GM23248 (cell line): ENCODE measurements at regions not wholly inside any gene's neighbourhood (a gene's known extent, or its start where the extent isn't known, plus 50 kb on each side); places are given as distances from the start of the nearest gene placed in this dataset.

ENCODE experiments used
- DNase-seq: peaks from one replicate; pipeline ENCODE4 v3.0.0-alpha.2; 2015
- H2AFZ ChIP-seq: fragments of 200-600 bp; sonication (generic); 2 replicates; pipeline ENCODE4 v1.6.1; 2016; ENCODE audit warnings: antibody characterized with exemption
- H3F3A ChIP-seq: fragments of 200-600 bp; sonication (generic); 2 replicates; pipeline ENCODE4 v1.6.1; 2016; ENCODE audit warnings: mild to moderate bottlenecking, antibody characterized with exemption, mixed run types; ENCODE audit not compliant: insufficient read depth
- H3K27ac ChIP-seq: fragments of 200-600 bp; sonication (generic); 2 replicates; pipeline ENCODE4 v1.5.1; 2016; ENCODE audit warnings: mild to moderate bottlenecking
- H3K27me3 ChIP-seq: fragments of 200-600 bp; sonication (generic); replicated peaks from 2 replicates; pipeline ENCODE4 v1.6.1; 2016; ENCODE audit warnings: mild to moderate bottlenecking; ENCODE audit not compliant: insufficient read depth
- H3K36me3 ChIP-seq: fragments of 200-600 bp; sonication (generic); 2 replicates; pipeline ENCODE4 v1.6.1; 2016; ENCODE audit warnings: low read depth, mild to moderate bottlenecking
- H3K4me1 ChIP-seq: fragments of 200-600 bp; sonication (generic); 2 replicates; pipeline ENCODE4 v1.6.1; 2016; ENCODE audit warnings: mild to moderate bottlenecking; ENCODE audit not compliant: insufficient read depth
- H3K4me2 ChIP-seq: fragments of 200-600 bp; sonication (generic); one replicate; pipeline ENCODE4 v1.6.1; 2016; ENCODE audit warnings: mild to moderate bottlenecking; ENCODE audit not compliant: unreplicated experiment
- H3K4me3 ChIP-seq: fragments of 200-600 bp; sonication (generic); 2 replicates; pipeline ENCODE4 v1.5.1; 2016; ENCODE audit warnings: mild to moderate bottlenecking
- H3K79me2 ChIP-seq: fragments of 200-600 bp; sonication (generic); 2 replicates; pipeline ENCODE4 v1.6.1; 2016; ENCODE audit warnings: mild to moderate bottlenecking; ENCODE audit not compliant: insufficient read depth
- H3K9ac ChIP-seq: fragments of 200-600 bp; sonication (generic); 2 replicates; pipeline ENCODE4 v1.6.1; 2016; ENCODE audit warnings: mild to moderate bottlenecking
- H3K9me2 ChIP-seq: fragments of 200-600 bp; sonication (generic); 2 replicates; pipeline ENCODE4 v1.6.1; 2016; ENCODE audit warnings: mixed run types, mild to moderate bottlenecking, moderate library complexity; ENCODE audit not compliant: insufficient read depth
- H3K9me3 ChIP-seq: fragments of 200-600 bp; sonication (generic); one replicate; pipeline ENCODE4 v1.6.1; 2017; ENCODE audit warnings: low read depth
- H4K20me1 ChIP-seq: fragments of 200-600 bp; sonication (generic); 2 replicates; pipeline ENCODE4 v1.6.0; 2016; ENCODE audit not compliant: insufficient read depth
- EZH2 ChIP-seq: fragments of 200-600 bp; sonication (generic); IDR thresholded peaks from 2 replicates; pipeline ENCODE4 v1.6.1; 2018; ENCODE audit warnings: antibody characterized with exemption, mild to moderate bottlenecking; ENCODE audit not compliant: insufficient read depth, poor library complexity, severe bottlenecking
- EZH2phosphoT487 ChIP-seq: fragments of 200-600 bp; sonication (generic); IDR thresholded peaks from 2 replicates; pipeline ENCODE4 v1.6.1; 2018; ENCODE audit warnings: antibody characterized with exemption, moderate library complexity, mild to moderate bottlenecking, low read depth; ENCODE audit not compliant: insufficient read depth
- whole genome bisulfite sequencing, 2 experiments: methylation state at CpG; one replicate each; pipeline ENCODE4 v1.1.6; 2015 to 2017; ENCODE audit warnings: low lambda C conversion rate in 2 of 2, low coverage in 1 of 2; ENCODE audit errors: missing lambda C conversion rate in 2 of 2; 5-methylcytosine and 5-hydroxymethylcytosine counted together
- in situ Hi-C: fragments of 300-500 bp; cut with MboI; formaldehyde crosslinking; loops from 2 replicates; pipeline ENCODE4 v1.15.0; 2020

- in situ Hi-C loops: no loop called here
- Histone ChIP-seq H3K9ac (no peak overlapping the region), H3K9me2 (no peaks in the 10 kb centered on the region), H3K4me2 (no peak overlapping the region), H3F3A (no peaks in the 10 kb centered on the region), H3K36me3 (no peaks in the 10 kb centered on the region), H3K9me3 (no peaks in the 10 kb centered on the region), H3K27ac (no peak overlapping the region), H3K79me2 (no peaks in the 10 kb centered on the region), H3K4me3 (no peak overlapping the region), H3K4me1 (no peaks in the 10 kb centered on the region), H2AFZ (no peak overlapping the region), H4K20me1 (no peaks in the 10 kb centered on the region), H3K27me3 (no peaks in the 10 kb centered on the region)
- no peak for TF ChIP-seq EZH2phosphoT487
- TF ChIP-seq EZH2: no peak
- 46 to 53% methylated on average over 8 of the region's 8 CpGs for WGBS, 2 experiments
- DNase-seq: no peak
Measured at GRCh38 chr10:131703541-131703940, 197.3 kb upstream of the PPP2R2D start.

GRCh38 chr10:131703941-131704340, 196.9 kb upstream of the PPP2R2D start:
- H3K27me3 ChIP-seq: no peaks in the 10 kb centered on the region
- no peaks in the 10 kb centered on the region for H3F3A ChIP-seq
- H3K4me3 ChIP-seq: no peak overlapping the region
- H3K36me3 ChIP-seq: no peaks in the 10 kb centered on the region
- no peaks in the 10 kb centered on the region for H3K9me3 ChIP-seq
- in situ Hi-C loops: no loop called here
- no peaks in the 10 kb centered on the region for H4K20me1 ChIP-seq
- no peak overlapping the region for H3K9ac ChIP-seq
- no peak overlapping the region for H3K4me2 ChIP-seq
- WGBS, 2 experiments: 39 to 40% methylated on average over 8 of the region's 8 CpGs
- H3K27ac ChIP-seq: no peak overlapping the region
- no peak overlapping the region for H2AFZ ChIP-seq
- DNase-seq: no peak
- H3K4me1 ChIP-seq: no peaks in the 10 kb centered on the region
- no peaks in the 10 kb centered on the region for H3K79me2 ChIP-seq
- TF ChIP-seq EZH2phosphoT487 (no peak), EZH2 (no peak)
- no peaks in the 10 kb centered on the region for H3K9me2 ChIP-seq

GRCh38 chr10:131706476-131706875, 194.3 kb upstream of the PPP2R2D start:
- no peak for TF ChIP-seq EZH2phosphoT487
- TF ChIP-seq EZH2: no peak
- Histone ChIP-seq H3K9ac (no peak overlapping the region), H3K4me1 (no peaks in the 10 kb centered on the region), H3K36me3 (no peaks in the 10 kb centered on the region), H3K27me3 (no peaks in the 10 kb centered on the region), H3K9me3 (no peaks in the 10 kb centered on the region), H3K79me2 (no peaks in the 10 kb centered on the region), H3F3A (no peaks in the 10 kb centered on the region), H3K4me3 (no peak overlapping the region), H3K27ac (no peak overlapping the region), H3K9me2 (no peaks in the 10 kb centered on the region), H4K20me1 (no peaks in the 10 kb centered on the region), H3K4me2 (no peak overlapping the region), H2AFZ (no peak overlapping the region)
- DNase-seq: no peak
- in situ Hi-C loops: no loop called here
- WGBS, 2 experiments: 19 to 22% methylated on average over 6 to 7 of the region's 7 CpGs

GRCh38 chr10:131706952-131707351, 193.9 kb upstream of the PPP2R2D start:
- Histone ChIP-seq H4K20me1 (no peaks in the 10 kb centered on the region), H3K36me3 (no peaks in the 10 kb centered on the region), H3K9me3 (no peaks in the 10 kb centered on the region), H2AFZ (no peak overlapping the region), H3F3A (no peaks in the 10 kb centered on the region), H3K9me2 (no peaks in the 10 kb centered on the region), H3K4me3 (no peak overlapping the region), H3K27me3 (no peaks in the 10 kb centered on the region), H3K4me2 (no peak overlapping the region), H3K9ac (no peak overlapping the region), H3K79me2 (no peaks in the 10 kb centered on the region), H3K27ac (no peak overlapping the region), H3K4me1 (no peaks in the 10 kb centered on the region)
- no peak for TF ChIP-seq EZH2phosphoT487
- no peak for TF ChIP-seq EZH2
- in situ Hi-C loops: no loop called here
- no peak for DNase-seq
- 33 to 36% methylated on average over 4 of the region's 4 CpGs for WGBS, 2 experiments
